Right kidney (tissue), 1 donor: ENCODE measurements at regions not wholly inside any gene's neighbourhood (a gene's known extent, or its start where the extent isn't known, plus 50 kb on each side); places are given as distances from the start of the nearest gene placed in this dataset.
"Not testable (repeated sequence)": the region's sequence is repeated elsewhere in the genome, so short reads cannot be mapped to it uniquely, and the experiment has no call there.

ENCODE experiments used
- DNase-seq: peaks from one replicate; pipeline ENCODE4 v3.0.0-alpha.2; 2016

GRCh38 chr9:91512235-91512634 lies 88.6 kb upstream of the NFIL3 start:
- DNase-seq: not testable (repeated sequence)

DNA sequence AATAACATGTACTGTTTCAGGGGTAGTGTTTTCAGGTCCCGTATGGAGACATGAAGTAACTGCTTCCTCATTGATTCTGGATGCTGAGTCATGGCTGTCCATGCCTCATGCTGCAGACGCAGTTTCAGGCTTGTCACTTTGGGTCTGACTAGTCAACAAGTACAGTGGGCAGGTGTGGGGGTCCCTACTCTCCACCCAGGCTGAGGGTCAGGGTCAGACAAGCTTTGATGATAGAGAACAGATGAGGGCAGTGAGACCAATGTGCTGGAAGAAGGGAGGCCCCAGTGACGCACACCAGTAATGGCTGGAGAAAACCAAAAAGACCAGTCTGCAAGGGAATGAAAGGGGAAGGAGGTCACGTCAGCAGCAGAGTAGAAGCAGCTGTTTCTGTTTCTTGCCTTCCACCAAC lies 80.0 kb upstream of the NFIL3 start:
- no peak for DNase-seq

- no peak for DNase-seq
These were observed 79.5 kb upstream of the NFIL3 start for GRCh38 chr9:91502913-91503672.

- DNase-seq: peak; percentile 5
These were observed 78.8 kb upstream of the NFIL3 start for GRCh38 chr9:91502475-91502874.

DNA sequence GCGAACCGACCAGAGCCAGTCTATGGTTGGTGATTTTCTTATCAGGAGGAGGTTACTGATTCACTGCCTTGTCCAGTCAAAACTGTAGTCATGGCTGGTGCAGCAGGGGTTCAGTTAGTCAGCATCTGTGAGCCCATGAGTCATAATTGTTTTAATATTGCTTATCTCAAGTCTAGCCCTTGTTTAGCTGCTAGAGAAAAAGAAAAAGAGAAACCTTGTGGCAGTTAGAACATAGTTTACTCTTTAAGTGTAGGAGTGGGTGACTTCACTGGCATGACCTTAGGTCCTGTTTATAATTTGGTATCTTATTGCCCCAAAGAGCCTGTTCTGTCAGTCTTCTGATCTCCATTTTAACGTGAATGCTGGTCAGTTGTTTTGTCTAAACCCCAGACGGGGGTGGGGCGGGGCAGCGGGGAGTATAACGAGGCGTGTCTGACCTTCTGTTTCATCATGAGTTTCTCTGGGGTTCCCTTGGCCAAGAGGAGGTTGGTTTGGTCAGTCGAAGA lies 76.9 kb upstream of the NFIL3 start:
- DNase-seq: no peak

GRCh38 chr9:91496351-91496750 lies 72.7 kb upstream of the NFIL3 start:
- no peak for DNase-seq

GRCh38 chr9:91495450-91495849 lies 71.8 kb upstream of the NFIL3 start:
- no peak for DNase-seq

GRCh38 chr9:91494751-91495150 lies 71.1 kb upstream of the NFIL3 start:
- DNase-seq: no peak

- DNase-seq: no peak
These were observed 68.6 kb upstream of the NFIL3 start for GRCh38 chr9:91492237-91492636.

DNA sequence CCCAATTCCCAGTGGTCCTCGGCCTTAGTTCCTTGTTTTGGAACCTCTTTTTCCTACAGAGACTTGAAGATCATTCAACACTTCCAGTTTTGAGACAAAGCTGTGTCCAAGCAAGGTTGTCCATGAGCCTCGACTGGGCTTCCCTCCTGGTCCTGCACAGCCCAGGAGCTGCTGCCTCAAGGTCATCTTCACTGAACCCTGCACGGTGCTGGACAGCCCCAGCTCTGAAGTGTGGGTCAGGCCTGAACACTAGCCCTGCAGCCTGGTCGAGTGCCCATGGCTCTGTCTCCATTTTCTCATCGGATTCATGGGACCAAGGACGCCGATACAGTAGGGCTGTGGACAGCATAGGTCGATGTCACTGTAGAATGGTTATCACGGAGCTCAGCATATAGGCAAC lies 68.0 kb upstream of the NFIL3 start:
- DNase-seq: no peak

DNA sequence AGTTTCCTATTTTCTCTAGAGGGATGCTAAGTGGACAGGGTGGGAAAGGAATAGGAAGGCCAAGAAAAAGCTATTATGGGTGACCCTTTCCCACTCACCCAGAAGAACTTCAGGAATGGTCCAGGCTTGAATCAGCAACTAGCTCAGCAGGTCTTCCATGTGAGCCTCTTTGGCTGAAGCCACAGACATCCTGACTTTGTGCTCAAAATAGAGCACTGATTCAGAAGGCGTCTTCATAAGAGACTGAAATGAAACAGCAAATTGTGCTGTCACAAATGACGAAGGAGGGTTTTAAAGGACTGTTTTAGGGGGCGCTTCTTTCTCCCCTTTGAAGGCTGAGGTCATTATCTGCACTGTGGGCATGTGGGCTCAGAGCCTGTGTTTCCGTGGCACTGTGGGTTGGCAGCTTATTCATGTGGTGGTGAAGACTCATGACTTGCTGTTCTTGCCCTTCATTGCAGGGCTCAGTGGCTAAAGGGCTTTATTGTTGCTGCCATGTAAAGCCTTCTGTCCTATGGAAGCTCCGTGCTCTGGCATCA lies 65.8 kb upstream of the NFIL3 start:
- no peak for DNase-seq

DNA sequence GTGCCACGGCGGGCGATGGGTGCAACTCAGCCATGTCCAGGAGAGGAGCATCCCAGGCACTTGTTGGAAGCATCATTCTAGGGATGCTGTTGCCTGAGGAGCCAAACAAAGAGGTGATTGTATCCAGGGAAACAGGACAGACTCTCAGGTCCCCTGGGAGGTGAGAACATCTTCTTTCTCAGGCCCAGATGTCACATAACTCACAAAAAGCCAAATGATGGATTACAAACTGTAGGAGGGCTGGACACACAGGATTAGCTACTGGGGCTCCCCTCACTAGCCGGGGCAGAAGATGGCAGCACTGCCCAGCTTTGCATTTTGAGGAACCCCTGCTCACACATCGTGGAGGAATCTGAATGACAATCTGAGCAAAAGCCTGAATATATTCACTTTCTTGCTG lies 64.7 kb upstream of the NFIL3 start:
- no peak for DNase-seq

- no peak for DNase-seq
These were observed 63.3 kb upstream of the NFIL3 start for GRCh38 chr9:91486699-91487497.

DNA sequence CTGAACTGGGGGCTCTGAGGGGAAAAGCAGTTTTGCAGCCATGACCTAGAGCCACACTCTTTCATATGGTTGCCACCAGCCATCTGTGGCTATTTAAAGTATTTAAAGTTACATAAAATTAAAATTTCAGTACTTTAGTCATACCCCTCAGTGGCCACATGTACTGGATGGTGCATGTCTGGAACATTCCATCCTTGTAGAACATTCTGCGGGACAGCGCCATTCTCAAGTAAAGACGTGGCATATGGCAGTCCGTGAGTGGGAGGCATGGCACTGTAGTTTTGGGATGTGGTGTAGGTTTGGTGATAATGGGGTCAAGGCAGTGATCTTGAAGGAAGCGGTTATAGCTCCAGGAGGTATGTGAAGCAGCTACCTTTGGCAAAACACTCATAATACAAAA lies 61.4 kb upstream of the NFIL3 start:
- DNase-seq: no peak

GRCh38 chr9:91483835-91484234 lies 60.2 kb upstream of the NFIL3 start:
- no peak for DNase-seq

DNA sequence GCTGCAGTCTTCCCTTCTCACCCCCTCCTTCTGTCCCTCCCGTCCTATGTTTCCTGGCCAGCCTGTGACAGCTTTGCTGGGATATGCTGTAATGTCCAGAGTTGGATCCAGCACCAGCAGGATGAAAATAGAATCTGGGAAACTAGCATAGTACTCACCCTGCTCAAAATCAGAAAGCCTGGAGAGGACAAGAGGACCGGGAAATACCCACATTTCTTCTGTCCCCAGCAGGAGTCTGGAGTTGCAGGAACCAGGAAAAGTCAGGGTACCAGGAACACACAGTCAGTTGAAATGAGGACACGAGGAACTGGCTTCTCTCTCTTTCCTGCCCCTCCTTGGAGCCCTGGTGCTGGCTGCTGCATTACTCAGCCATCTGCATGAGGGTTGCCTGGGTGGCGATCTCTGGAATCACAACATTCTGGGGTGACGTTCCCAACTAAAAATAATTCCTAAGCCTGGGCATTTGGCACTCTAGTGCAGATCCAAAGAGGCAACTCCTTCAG lies 59.6 kb upstream of the NFIL3 start:
- no peak for DNase-seq

GRCh38 chr9:91481972-91482371 lies 58.3 kb upstream of the NFIL3 start:
- DNase-seq: no peak

DNA sequence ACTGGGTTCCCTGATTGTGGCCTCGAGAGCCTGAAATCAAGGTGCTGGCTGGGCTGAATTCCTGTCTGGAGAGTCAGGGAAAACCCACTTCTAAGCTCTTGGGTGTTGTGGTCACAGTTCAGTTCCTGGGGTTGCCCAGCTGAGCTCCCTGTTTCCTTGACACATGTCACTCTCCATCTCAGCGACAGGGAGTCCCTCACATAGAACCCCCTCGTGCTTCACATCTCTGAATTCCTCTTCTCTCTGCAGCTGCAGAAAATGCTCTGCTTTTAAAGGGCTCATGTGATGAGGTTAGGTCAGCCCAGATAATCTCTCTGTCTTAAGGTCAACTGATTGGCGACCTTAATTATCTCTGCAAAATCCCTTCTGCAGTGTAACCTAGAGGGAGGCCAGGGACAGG lies 53.5 kb upstream of the NFIL3 start:
- no peak for DNase-seq

DNA sequence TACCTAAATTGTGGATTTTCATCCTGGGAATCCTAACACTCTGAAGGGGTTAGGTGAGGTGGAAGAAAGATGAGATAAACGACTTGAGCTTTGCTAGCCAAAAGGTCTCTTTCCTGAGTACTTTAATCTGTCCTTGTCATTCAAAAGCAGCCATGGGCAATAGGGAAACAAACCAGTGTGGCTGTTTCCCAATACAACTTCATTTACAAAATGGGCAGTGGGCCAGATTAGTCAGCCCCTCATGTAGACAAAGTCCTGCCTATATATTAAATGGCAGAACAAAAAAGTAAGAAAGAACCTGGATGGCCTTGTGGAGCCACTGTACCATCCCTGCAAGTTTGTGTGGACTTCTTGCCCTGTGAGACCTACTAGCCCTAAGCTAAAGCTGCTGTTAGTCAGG lies 51.0 kb upstream of the NFIL3 start:
- DNase-seq: no peak
